ENCODE measurements at regions not wholly inside any gene's neighbourhood (a gene's known extent, or its start where the extent isn't known, plus 50 kb on each side); places are given as distances from the start of the nearest gene placed in this dataset.
"Not testable (repeated sequence)": the region's sequence is repeated elsewhere in the genome, so short reads cannot be mapped to it uniquely, and the experiment has no call there.

DNA sequence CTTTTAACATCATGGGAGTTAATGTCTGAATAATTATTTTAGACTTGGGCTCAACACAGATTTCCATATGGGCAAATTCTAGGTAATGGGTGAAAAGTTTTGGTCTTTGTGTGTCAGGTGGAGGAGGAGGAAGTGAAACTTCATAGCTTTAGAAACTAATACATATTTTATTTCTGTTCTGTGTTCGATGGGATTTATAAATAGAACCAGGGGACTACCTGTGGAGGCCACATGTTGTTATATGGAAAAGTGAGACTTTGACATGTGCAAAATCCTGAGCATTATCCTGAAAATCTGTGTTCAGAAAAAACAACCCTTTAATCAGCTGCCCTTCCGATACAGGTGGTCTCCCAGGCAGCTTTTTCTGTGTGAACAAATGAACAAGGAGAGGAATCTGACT, 209.5 kb downstream of the SOX2 start:
- no peak for DNase-seq

DNA sequence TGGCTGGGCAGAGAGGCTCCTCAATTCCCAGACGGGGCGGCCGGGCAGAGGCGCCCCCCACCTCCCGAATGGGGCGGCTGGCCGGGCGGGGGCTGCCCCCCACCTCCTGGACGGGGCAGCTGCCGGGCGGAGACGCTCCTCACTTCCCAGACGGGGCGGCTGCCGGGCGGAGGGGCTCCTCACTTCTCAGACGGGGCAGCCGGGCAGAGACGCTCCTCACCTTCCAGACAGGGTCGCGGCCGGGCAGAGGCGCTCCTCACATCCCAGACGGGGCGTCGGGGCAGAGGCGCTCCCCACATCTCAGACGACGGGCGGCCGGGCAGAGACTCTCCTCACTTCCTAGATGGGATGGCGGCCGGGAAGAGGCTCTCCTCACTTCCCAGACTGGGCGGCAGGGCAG, 214.1 kb downstream of the SOX2 start:
- not testable (repeated sequence) for DNase-seq

DNA sequence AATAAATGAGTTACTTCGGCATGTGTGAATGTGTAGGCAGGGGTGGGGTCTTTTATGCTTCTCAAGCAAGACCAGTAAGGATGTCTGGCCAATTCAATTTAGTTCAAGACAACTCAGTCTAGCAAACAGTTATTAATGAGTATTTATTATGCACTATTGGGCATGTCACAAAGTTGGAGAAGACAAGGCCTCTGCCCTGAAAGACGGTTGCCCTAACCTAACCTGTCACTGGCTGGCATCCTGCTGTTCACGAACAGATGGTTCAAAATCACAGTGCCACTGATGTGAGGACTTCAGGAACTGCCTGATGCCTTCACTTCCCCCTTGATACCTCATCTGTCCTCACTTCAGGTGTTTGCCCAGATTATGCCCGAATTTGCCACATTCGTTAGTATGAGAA, 217.8 kb downstream of the SOX2 start:
- DNase-seq: no peak

DNA sequence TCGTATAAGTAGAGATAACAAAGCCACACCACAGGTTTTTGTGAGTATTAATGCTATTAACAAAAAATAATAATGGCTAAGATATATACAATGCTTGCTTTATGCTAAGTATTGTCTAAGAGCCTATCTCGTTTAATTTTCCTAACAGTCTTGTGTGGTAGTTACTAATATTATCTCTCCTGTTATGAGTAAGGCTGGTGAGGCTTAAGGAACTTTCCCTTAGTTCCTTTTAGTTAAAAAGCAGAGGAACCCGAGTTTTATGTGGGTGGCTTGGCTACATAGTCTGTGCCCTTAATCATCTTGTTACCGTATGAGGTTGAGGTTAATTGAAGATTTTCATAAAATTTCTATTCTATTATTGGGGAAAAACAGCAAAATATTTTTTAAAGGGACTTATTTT, 218.4 kb downstream of the SOX2 start:
- no peak for DNase-seq

DNA sequence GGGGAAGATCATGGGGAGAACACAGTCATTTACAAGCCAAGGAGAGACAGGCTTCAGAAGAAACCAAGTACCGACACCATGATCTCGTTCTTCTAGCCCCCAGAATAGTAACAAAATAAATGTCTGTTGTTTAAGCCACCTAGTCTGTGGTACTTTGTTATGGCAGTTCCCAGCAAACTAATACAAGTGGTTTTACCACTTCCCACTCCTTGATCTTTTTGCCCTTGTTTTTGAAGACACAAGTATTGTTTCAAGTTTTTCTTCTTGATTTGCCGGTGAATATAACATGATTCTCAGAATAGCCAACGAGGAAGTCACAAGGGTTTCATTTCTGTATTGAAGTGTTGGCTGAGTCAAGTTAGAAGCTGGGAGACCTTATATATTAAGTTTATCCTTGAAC, 220.3 kb downstream of the SOX2 start:
- DNase-seq: no peak

DNA sequence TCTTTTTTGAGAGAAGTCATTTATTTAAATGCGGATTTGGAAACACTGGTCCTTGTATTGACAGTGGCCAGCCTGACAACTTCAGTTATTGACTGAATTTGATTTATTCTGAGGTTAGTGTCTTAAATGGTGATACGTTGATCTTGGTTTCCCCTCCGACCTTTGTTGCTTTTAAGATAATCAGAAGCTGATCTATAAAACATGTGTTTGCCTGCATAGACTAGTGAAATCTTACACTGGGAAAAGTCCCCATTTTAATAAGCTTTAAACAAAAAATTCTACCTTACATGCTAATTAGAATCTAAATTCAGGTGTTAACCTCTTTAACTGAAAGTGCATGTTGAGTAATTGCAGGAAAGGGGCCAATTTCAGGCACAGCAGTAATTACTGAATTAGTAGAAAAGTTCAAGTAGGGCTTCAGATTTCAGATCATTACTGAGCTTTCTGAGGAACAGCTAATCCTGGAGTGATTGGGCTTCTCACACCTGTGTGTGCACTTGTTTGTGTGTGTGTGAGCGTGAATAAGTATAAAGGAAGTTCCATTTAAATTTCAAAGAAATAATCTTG, 221.4 kb downstream of the SOX2 start:
- DNase-seq: no peak

DNA sequence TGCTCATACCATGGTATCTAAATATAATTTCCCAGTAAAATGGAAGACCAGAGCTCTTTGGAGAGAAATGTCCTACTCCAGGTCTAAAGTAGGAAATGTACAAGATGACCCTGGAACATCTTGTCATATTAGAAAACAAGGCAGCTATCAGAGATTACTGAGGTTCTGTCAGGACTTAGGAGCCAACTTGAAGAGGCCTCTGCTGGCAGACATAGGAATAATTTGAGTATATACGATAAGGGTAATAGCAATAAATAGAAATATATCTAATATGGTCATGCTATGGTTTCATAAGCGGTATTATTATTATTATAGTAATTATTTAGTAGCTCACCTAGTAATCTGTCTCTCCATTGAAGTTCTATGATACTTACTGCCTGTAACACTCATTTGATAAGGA, 224.2 kb downstream of the SOX2 start:
- DNase-seq: no peak

DNA sequence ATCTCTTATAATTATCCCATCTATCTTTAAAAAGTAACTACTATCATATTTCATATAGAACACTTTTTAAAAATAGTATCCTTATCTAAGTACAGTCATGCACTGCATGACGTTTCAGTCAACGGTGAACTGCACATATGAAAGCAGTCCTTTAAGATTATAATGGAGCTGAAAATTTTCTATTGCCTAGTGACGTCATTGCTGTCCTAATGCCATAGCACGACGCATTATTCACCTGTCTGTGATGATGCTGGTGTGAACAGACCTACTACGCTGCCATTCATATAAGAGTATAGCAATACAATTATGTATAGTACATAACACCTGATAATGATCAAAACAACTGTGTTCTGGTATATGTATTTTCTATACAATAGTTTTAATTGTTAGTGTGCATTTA, 225.0 kb downstream of the SOX2 start:
- DNase-seq: no peak

DNA sequence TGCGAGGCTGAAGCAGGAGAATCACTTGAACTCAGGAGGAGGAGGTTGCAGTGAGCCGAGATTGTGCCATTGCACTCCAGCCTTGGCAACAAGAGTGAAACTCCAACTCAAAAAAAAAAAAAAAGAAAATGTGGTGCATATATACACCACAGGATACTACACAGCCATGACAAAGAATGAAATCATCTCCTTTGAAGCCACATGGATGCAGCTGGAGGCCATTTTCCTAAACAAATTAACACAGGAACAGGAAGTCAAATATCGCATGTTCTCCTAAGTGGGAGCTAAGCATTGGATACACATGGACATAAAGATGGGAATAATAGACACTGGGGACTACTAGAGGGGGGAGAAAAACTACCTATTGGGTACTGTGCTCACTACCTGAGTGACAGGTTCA, 226.9 kb downstream of the SOX2 start:
- not testable (repeated sequence) for DNase-seq

DNA sequence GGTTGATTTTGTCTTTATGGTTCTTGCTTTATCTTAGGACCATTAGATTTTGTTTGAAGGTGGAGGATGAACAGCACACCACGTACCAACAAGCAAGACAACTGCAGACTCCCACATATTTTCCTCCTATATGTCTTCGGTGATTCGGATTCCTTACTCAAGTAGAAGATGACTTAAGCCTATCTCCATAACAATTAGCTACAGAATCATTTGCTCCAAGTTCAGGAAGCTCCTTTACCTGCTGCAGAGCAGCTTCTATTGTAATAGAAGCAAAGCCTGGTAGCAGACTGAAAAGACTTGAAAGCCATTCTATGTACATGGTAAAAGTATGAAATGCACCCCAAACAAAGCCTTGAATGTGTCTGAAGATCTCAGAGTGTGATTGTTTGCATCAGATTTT, 229.0 kb downstream of the SOX2 start:
- DNase-seq: no peak

DNA sequence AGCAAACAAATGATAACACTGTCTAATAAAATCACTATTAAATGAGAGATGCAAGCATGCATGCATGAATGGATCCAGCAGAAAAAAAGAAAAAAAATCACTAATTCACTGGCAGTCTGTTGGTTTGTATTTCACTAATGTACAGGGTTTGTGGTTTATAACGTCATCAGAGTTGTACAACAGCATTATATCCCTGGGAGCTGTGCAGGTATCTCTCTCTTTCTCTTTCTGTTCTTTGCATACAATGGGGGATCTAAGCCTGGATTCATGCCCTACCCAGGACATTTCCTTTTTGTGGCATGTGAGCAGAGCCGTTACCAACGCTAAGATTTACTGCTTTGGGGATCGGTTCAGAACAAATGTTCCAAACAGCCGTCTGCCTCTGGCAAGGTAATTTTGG, 229.5 kb downstream of the SOX2 start:
- no peak for DNase-seq

DNA sequence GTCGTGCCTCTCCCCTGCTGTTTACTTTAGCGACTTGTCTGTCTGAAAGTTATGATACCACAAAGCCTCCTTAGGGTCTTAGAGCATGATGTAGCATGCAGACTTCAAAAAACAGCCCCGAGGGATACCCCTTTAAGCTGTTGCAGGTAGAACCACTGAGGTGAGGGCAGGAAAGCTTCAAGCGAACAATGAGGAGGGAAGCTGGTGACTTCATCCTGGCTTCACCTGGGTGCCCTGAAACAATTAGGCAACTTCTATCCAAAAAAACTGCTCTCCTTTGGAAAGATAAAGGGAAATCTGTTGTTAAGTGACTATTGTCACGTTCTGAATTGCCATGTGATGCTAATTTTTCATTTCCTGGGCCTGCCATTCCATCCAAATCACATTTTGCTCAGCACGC, 231.6 kb downstream of the SOX2 start:
- DNase-seq: no peak

DNA sequence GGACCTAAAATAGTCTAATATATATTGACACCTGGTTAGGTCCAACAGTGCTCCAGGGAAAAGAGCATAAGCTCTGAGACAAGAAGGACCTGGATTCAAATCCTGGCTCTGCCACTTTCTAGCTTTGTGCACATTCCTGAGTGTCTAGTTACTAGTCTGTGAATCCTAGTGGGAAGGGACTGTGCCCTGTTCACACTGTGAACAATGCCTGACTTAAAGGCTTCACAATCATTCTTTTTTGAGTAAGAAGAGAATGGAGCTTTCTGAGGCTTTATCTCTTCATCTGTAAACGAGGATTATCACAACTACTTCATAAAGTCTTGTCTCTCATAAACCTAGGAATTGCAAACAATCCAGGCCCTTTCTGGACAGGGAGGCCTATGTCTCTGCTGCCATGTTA, 235.9 kb downstream of the SOX2 start:
- DNase-seq: no peak

DNA sequence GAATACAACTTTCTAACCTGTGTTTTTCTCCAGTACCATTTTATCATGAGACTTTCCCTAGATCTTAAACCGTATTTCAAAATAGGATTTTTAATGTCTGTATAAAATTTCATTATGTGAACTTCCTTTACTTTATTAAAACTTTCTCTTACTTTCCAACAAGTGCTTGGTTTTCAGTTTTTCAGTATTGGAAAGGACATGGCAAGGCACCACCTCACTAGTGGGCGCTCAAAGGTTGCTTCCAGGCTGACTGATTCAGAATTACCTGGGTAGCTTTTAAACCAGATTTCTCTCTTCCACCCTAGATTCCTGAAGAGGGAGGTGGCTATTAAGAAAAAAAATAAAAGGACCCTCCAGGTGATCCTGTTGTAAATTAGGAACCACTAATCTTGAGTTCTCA, 236.6 kb downstream of the SOX2 start:
- no peak for DNase-seq

DNA sequence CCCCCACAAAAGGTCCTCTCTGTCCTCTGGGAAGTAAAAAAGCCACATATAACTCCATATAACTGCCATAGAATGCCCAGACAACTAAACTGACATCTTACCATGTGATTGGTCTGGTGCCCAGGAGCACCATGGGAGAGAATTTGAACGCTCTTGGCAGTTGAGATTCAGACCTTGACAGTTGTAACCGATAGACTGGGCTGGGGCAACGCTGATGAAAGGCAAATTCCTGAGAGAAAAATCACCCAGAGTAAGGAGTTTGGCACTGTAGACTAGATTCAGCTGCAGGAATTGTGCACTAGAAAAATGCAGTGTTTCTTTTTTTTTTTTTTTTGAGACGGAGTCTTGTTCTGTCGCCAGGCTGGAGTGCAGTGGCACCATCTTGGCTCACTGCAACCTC, 240.5 kb downstream of the SOX2 start:
- no peak for DNase-seq

DNA sequence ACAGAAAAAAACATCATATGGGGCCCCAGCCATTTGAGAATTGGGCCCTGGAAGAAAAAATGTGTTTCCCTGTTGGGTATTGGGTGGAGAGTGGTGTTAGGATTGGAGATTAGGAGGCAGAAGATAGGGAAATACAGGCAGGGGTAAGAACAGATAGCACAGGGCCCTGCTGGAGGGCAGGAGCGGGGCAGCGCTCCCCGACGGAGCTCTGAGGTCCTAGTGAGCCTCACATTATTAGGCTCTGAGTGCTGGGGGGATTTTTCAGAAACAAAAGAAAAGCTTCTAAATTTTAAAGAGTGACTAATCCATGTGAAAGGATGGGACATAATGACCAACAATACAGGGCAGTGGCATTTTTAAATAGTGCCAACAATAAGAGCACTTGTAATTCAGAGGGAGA, 241.2 kb downstream of the SOX2 start:
- DNase-seq: no peak

DNA sequence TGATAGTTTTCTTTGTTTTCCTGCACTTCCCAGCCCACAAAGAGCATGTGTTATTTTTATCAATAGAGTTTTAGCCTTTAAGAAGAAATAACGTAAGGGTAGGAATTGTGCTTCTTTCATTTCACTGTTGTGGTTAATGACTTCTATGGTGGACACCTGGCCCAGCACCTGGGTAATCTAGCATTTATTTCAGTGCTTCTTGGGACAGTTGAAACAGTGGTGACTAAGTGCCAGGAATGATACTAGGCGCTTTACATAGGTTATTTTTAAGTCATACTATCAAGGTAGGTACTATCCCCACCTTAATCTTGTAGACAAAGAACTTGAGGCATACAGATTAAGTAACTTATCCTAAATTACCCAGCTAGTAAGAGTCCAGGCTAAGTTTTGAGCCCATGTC, 243.8 kb downstream of the SOX2 start:
- no peak for DNase-seq

DNA sequence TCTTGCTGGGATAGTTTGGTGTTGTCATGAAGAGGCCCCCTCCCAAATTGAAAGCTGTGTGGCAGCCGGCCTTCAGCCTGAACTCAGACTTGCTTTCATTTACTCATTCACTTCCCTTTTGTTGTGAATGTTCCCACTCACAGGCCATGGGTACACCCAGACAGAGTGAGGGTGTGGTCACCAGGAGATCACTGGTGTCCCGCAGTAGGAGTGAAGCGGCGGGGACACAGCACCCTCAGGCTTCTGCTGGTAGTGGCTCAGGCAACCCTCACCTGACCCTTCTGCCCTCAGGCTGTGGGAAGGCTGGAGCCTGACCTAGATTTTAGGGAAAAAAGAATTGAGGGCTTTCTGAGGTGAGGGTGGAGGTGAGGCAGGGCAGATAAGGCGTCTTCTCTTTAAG, 244.4 kb downstream of the SOX2 start:
- DNase-seq: no peak

DNA sequence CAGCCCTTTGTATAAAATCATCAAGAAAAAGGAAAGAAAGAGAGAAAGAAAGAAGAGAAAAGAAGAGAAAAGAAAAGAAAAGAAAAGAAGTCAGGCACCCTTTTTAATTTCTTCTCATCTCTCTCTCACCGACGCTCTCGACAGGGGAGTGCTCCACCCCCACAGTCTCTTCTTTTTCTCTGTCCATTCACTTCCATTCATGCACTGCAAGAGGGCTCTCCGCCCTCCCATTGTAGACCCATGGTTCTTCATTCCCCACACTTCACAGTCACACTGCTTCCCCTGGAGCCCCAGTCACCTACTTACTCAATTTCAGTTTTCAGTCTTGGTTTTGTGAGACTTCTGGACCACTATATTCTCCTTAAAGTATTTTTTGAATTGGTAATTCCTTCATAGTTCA, 254.7 kb downstream of the SOX2 start:
- DNase-seq: no peak

DNA sequence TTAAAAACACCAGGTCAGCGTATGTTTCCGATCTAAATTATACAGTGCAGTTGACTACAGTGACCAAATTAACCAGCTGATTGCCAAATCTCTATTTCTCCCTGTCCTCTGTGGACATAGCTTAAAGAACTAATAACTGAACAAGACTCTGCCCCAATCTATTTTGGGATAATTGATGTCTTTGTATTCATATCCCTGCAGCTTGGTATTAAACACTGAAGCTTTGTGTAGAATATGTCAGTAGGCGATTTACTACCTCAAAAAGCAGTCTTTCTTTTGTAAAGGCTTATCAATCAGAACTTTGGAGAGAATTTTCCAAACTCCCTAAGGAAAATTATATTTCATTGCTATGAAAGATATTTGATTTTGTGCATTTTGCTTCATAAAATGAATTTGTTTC, 258.2 kb downstream of the SOX2 start:
- DNase-seq: no peak

DNA sequence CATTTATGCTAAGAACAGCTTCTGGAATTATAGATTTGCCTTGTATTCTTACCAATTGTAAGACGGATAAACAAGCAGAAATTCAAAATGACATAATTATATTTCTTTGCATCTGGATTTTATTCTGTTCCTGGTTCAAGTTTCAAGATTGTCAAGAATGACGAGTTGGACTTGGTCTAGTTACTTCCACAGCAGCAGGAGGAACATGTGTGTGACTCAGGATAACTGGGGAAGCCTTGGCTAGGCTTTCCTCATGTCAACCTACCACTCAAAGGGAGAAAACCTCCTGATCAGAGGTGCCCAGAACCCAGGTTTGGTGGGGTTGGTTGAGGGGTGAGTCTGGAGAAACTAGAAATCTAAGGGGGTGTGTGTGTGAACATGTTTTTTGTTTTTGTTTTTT, 259.7 kb downstream of the SOX2 start:
- no peak for DNase-seq

DNA sequence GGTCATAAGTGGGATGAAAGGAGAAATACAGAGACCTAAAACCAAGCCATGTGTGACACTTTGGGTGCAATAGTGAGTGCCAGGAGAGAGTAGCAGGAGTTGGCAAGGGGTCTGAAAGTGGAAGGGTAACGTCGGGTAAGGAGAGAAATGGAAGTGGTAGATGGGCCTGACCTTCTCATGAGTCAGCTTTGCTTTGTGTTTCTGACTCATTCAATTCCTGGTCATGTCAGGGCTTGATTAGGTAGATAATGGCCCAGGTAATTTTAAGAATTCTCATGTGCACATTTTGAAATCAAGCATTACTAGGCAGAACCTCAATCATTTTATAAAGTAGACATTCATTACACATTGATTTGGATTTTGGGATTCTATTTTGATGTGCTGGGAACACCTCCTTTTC, 262.5 kb downstream of the SOX2 start:
- DNase-seq: no peak

DNA sequence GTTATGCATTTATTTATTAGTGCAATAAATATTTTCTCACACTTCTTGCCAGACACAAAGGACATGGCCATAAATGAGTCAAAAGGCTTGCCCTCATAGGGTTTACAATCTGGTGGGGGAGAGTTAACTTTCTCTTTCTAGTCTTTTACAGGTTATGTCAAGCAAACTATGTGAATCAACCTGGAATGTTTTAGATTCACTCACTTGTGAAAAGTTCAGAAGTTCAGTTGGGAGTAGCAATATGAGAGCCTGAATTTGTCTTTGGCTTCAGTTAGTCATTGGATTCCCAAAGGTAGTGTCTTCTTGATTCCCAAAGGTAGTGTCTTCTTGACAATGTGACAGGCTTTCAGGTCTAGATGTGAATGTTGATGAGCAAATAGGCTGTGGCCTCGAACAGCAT, 264.8 kb downstream of the SOX2 start:
- DNase-seq: no peak

DNA sequence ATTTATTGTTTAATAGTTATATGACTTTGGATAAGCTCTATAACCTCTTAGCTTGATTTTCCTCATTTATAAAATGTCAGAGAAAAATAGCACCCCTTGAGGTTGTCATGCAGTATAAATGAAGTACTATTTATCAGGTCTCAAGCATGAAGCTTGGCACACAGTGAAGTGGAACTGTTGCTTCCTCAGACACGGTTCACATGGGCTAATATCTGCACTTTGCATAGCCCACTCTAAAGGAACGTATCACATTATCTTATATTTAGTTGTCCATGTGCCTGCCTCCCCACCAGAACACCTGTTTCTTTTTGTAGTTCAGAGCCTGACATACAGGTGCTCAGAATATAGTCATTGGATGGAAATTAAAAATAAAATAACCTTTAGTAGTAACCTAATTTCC, 273.7 kb downstream of the SOX2 start:
- no peak for DNase-seq

DNA sequence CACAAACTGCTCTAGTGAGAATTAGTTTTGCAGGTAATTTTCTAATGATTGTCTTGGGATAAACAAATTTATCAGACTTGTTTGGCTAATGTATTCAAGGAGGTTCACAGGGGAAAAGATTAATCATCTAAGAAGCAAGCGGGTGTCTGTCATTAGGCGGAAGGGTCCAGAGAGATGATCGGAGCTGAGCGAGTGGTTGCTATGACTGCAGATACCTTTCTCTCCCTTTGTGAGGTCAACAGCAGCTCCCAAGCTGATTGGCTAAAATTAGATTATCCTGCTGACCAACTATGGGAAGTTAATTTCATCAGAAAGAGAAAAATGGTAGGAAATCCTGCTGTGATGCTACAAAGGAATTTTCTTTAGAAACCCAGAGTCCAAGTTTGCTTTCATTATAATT, 276.0 kb downstream of the SOX2 start:
- no peak for DNase-seq
